Stimulated activated CD8-positive, alpha-beta memory T cell treated with anti-CD3 and anti-CD28 coated beads, Interleukin-4, amount 100 ng/mL, for 48 hours (primary cell): ENCODE measurements at regions not wholly inside any gene's neighbourhood (a gene's known extent, or its start where the extent isn't known, plus 50 kb on each side); places are given as distances from the start of the nearest gene placed in this dataset.

ENCODE experiments used
- DNase-seq: peaks from one replicate; pipeline ENCODE4 v3.0.0-alpha.2; 2020

- no peak for DNase-seq
These were observed 195.2 kb downstream of the TSHZ3 start for GRCh38 chr19:31154021-31154420.

GRCh38 chr19:31152906-31153305 lies 196.3 kb downstream of the TSHZ3 start:
- DNase-seq: no peak

- no peak for DNase-seq
These were observed 199.7 kb downstream of the TSHZ3 start for GRCh38 chr19:31149441-31149941.

GRCh38 chr19:31148671-31149070 lies 200.6 kb downstream of the TSHZ3 start:
- no peak for DNase-seq

- DNase-seq: no peak
These were observed 202.0 kb downstream of the TSHZ3 start for GRCh38 chr19:31147234-31147633.

- no peak for DNase-seq
These were observed 202.6 kb downstream of the TSHZ3 start for GRCh38 chr19:31146546-31147183.

- DNase-seq: no peak
These were observed 203.2 kb downstream of the TSHZ3 start for GRCh38 chr19:31146015-31146414.

- no peak for DNase-seq
These were observed 204.2 kb downstream of the TSHZ3 start for GRCh38 chr19:31145007-31145406.

GRCh38 chr19:31144075-31144870 lies 205.0 kb downstream of the TSHZ3 start:
- DNase-seq: no peak

GRCh38 chr19:31141301-31141700 lies 207.9 kb downstream of the TSHZ3 start:
- no peak for DNase-seq

- DNase-seq: no peak
These were observed 208.5 kb downstream of the TSHZ3 start for GRCh38 chr19:31140717-31141116.

GRCh38 chr19:31139871-31140505 lies 209.2 kb downstream of the TSHZ3 start:
- DNase-seq: no peak

GRCh38 chr19:31138077-31138476 lies 211.2 kb downstream of the TSHZ3 start:
- DNase-seq: no peak

- DNase-seq: no peak
These were observed 213.4 kb downstream of the TSHZ3 start for GRCh38 chr19:31135841-31136240.

- DNase-seq: no peak
These were observed 216.5 kb downstream of the TSHZ3 start for GRCh38 chr19:31132753-31133110.

- no peak for DNase-seq
These were observed 220.9 kb downstream of the TSHZ3 start for GRCh38 chr19:31128291-31128690.

GRCh38 chr19:31127134-31127967 lies 221.9 kb downstream of the TSHZ3 start:
- no peak for DNase-seq

GRCh38 chr19:31126236-31126635 lies 223.0 kb downstream of the TSHZ3 start:
- DNase-seq: no peak

GRCh38 chr19:31125071-31125470 lies 224.2 kb downstream of the TSHZ3 start:
- DNase-seq: no peak

- DNase-seq: no peak
These were observed 227.7 kb downstream of the TSHZ3 start for GRCh38 chr19:31121501-31121900.

- no peak for DNase-seq
These were observed 228.3 kb downstream of the TSHZ3 start for GRCh38 chr19:31120952-31121351.

- no peak for DNase-seq
These were observed 229.1 kb downstream of the TSHZ3 start for GRCh38 chr19:31119951-31120690.
